HepG2 (cell line): ENCODE measurements at regions not wholly inside any gene's neighbourhood (a gene's known extent, or its start where the extent isn't known, plus 50 kb on each side); places are given as distances from the start of the nearest gene placed in this dataset.

ENCODE experiments used
- ATAC-seq: fragments of 200-7000 bp; cut with Tn5 transposase; 3 replicates; pipeline ENCODE4 v1.9.1; 2020; ENCODE audit warnings: mild to moderate bottlenecking, moderate library complexity
- BruUV-seq: library from RNA; stranded (reverse); fragments of 400-500 nt; replicated peaks from 2 replicates; lab custom pipeline; 2021; lab: Mats Ljungman, UMichigan
- CTCF ChIA-PET: fragments of 300-600 bp; formaldehyde crosslinking; extraction: SDS; loops from one replicate; lab custom pipeline; 2021; ENCODE audit warnings: low total read pairs, inconsistent platforms, low intra/inter-chr PET ratio; lab: Yijun Ruan, JAX
- POLR2A ChIA-PET: fragments of 350-600 bp; sonication (Branson Sonifier 250); formaldehyde crosslinking; loops from one replicate; lab custom pipeline; 2020; ENCODE audit warnings: antibody characterized with exemption, inconsistent platforms; lab: Yijun Ruan, JAX
- DNase-seq: peaks from one replicate; pipeline ENCODE4 v3.0.0-alpha.2; 2015; ENCODE audit warnings: low spot score
- FAIRE-seq: peaks from 3 replicates; lab custom pipeline; 2011; peaks lifted over from hg19 to GRCh38; lab: Jason Lieb, UNC
- H2AFZ ChIP-seq: one replicate; pipeline ENCODE4 v1.6.1; 2011; ENCODE audit warnings: low read length, inconsistent platforms
- H3K27ac ChIP-seq: fragments of 300-600 bp; 3 replicates; pipeline ENCODE4 v1.8.0; 2011; ENCODE audit warnings: mixed run types, mild to moderate bottlenecking, mixed read lengths, low read length, inconsistent platforms; ENCODE audit not compliant: insufficient read depth; ENCODE audit errors: extremely low read length
- H3K27me3 ChIP-seq, 2 experiments: fragments of 200-600 bp in 1 of 2; 2 replicates in 1 of 2; 3 replicates in 1 of 2; pipeline versions ENCODE4 v1.6.0 to v1.8.0; 2011; ENCODE audit warnings: low read length in 2 of 2, mild to moderate bottlenecking in 2 of 2, moderate library complexity in 2 of 2, inconsistent platforms in 1 of 2; ENCODE audit not compliant: insufficient read depth in 2 of 2, control insufficient read depth in 1 of 2
- H3K36me3 ChIP-seq, 2 experiments: fragments of 200-600 bp in 1 of 2; replicated peaks in 1 of 2; 2 replicates in 1 of 2; 3 replicates in 1 of 2; pipeline versions ENCODE4 v1.5.1 to v1.8.0; 2011; ENCODE audit warnings: low read length in 2 of 2, inconsistent platforms in 1 of 2; ENCODE audit not compliant: insufficient read depth in 2 of 2, control insufficient read depth in 1 of 2
- H3K4me1 ChIP-seq: 2 replicates; pipeline ENCODE4 v1.5.1; 2012; ENCODE audit warnings: low read length, inconsistent platforms; ENCODE audit not compliant: insufficient read depth
- H3K4me2 ChIP-seq: 2 replicates; pipeline ENCODE4 v1.6.0; 2011; ENCODE audit warnings: low read depth, low read length, inconsistent platforms
- H3K4me3 ChIP-seq, 3 experiments: fragments of 200-600 bp in 1 of 3; sonication (generic), shearing (Covaris generic) in 1 of 3; replicated peaks in 1 of 3; 2 replicates each; pipeline ENCODE4 v1.5.1; 2011 to 2016; ENCODE audit warnings: low read length in 3 of 3, inconsistent platforms in 2 of 3, low read depth in 2 of 3, mild to moderate bottlenecking in 2 of 3, control low read depth in 1 of 3, mixed read lengths in 1 of 3; ENCODE audit not compliant: insufficient read depth in 1 of 3
- H3K79me2 ChIP-seq: one replicate; pipeline ENCODE4 v1.6.1; 2011; ENCODE audit warnings: low read length, inconsistent platforms; ENCODE audit not compliant: insufficient read depth
- H3K9ac ChIP-seq: 2 replicates; pipeline ENCODE4 v1.6.0; 2011; ENCODE audit warnings: mild to moderate bottlenecking, low read depth, low read length, inconsistent platforms; ENCODE audit not compliant: insufficient read depth
- H3K9me3 ChIP-seq: 2 replicates; pipeline ENCODE4 v1.5.1; 2012; ENCODE audit warnings: mild to moderate bottlenecking, low read length
- H4K20me1 ChIP-seq: 2 replicates; pipeline ENCODE4 v1.6.0; 2011; ENCODE audit warnings: inconsistent platforms, mild to moderate bottlenecking, low read length, moderate library complexity; ENCODE audit not compliant: insufficient read depth
- CBX1 ChIP-seq: IDR thresholded peaks from one replicate; pipeline ENCODE4 v1.6.1; 2016; ENCODE audit warnings: antibody characterized with exemption, low read depth
- ZNF414 ChIP-seq: sonication (generic); formaldehyde crosslinking; IDR thresholded peaks from 2 replicates; pipeline ENCODE4 v1.5.0; 2020; ENCODE audit warnings: missing genetic modification reagents
- ZNF570 ChIP-seq: sonication (generic); formaldehyde crosslinking; IDR thresholded peaks from 2 replicates; pipeline ENCODE4 v1.4.0; 2020; ENCODE audit warnings: mild to moderate bottlenecking, missing genetic modification reagents, borderline replicate concordance
- ZUFSP ChIP-seq: sonication (generic); formaldehyde crosslinking; IDR thresholded peaks from 2 replicates; pipeline ENCODE4 v1.9.0; 2021; ENCODE audit warnings: missing genetic modification reagents, mild to moderate bottlenecking, borderline replicate concordance
- WGBS: methylation state at CpG from one replicate; pipeline ENCODE4 v1.1.6; 2017; ENCODE audit warnings: low lambda C conversion rate; 5-methylcytosine and 5-hydroxymethylcytosine counted together
- in situ Hi-C: cut with HindIII; loops from 2 replicates; pipeline ENCODE4 v1.10.0; 2017; ENCODE audit warnings: low pct_unique_long_range_greater_than_20kb; ENCODE audit not compliant: extremely low pct_ligation_motif_present
- intact Hi-C: fragments of 100-400 bp; cut with micrococcal nuclease; formaldehyde crosslinking; loops from one replicate; pipeline ENCODE4 v1.10.0; 2022; ENCODE audit not compliant: unreplicated experiment

GRCh38 chr2:158907926-158908456, 60.4 kb upstream of the TANC1 start:
- no peak for FAIRE-seq

More at GRCh38 chr2:158907926-158908456, 60.4 kb upstream of the TANC1 start:
- WGBS = 26% methylated on average over 2 of the region's 2 CpGs
- no peaks in the 10 kb centered on the region for H3K9me3 ChIP-seq
- no peaks in the 10 kb centered on the region for H3K79me2 ChIP-seq
- BruUV-seq = no TSS peak
- H3K27me3 ChIP-seq = no peaks in the 10 kb centered on the region
- TF ChIP-seq ZUFSP (CRISPR knock-in tag) (no peak), ZNF414 (CRISPR knock-in tag) (no peak), ZNF570 (CRISPR knock-in tag) (no peak), CBX1 (no peak)
- no peaks in the 10 kb centered on the region for H3K4me1 ChIP-seq
- H4K20me1 ChIP-seq = no peaks in the 10 kb centered on the region
- ChIA-PET CTCF (no interaction called here), POLR2A (no interaction called here)
- H2AFZ ChIP-seq = no peak overlapping the region
- H3K36me3 ChIP-seq = no peaks in the 10 kb centered on the region
- no peak overlapping the region for H3K9ac ChIP-seq
- H3K4me3 ChIP-seq = no peak overlapping the region
- H3K4me2 ChIP-seq = no peak overlapping the region
- in situ Hi-C loops = no loop called here
- no peak overlapping the region for H3K27ac ChIP-seq
- ATAC-seq (no peak), DNase-seq (no peak)
- intact Hi-C loops = no loop called here
